GM12873 (cell line): ENCODE measurements at regions not wholly inside any gene's neighbourhood (a gene's known extent, or its start where the extent isn't known, plus 50 kb on each side); places are given as distances from the start of the nearest gene placed in this dataset.

ENCODE experiments used
- CTCF ChIP-seq: IDR thresholded peaks from 2 replicates; pipeline ENCODE4 v1.5.1; 2012; ENCODE audit warnings: low read depth, mild to moderate bottlenecking, moderate library complexity, low read length, control low read depth; ENCODE audit not compliant: insufficient read depth; ENCODE audit errors: missing control alignments

- no peak for TF ChIP-seq CTCF
These were observed 71.8 kb upstream of the HAAO start for GRCh38 chr2:42864222-42864621.

- no peak for TF ChIP-seq CTCF
These were observed 71.4 kb upstream of the HAAO start for GRCh38 chr2:42863751-42864150.

GRCh38 chr2:42863320-42863719, 70.9 kb upstream of the HAAO start:
- TF ChIP-seq CTCF: no peak

- TF ChIP-seq CTCF: no peak
These were observed 70.3 kb upstream of the HAAO start for GRCh38 chr2:42862669-42863185.

- no peak for TF ChIP-seq CTCF
These were observed 68.9 kb upstream of the HAAO start for GRCh38 chr2:42861321-42861720.

GRCh38 chr2:42860319-42861094, 68.1 kb upstream of the HAAO start:
- no peak for TF ChIP-seq CTCF

- TF ChIP-seq CTCF: no peak
These were observed 67.4 kb upstream of the HAAO start for GRCh38 chr2:42859791-42860190.
